Stimulated activated memory B cell treated with anti-CD40 and anti-IgM and Interleukin-4, amounts not matched to agents 10 μg/mL and 1 μg/mL and 100 μg/mL, for 72 hours (primary cell): ENCODE measurements at regions not wholly inside any gene's neighbourhood (a gene's known extent, or its start where the extent isn't known, plus 50 kb on each side); places are given as distances from the start of the nearest gene placed in this dataset.
"Not testable (repeated sequence)": the region's sequence is repeated elsewhere in the genome, so short reads cannot be mapped to it uniquely, and the experiment has no call there.

Experiments used
- ATAC-seq: fragments of 150-1000 bp; cut with Tn5 transposase; 2 replicates; pipeline ENCODE4 v1.10.0; 2021
- H3K27ac Mint-ChIP-seq: one replicate; pipeline ENCODE4 v1.8.0; 2022; ENCODE audit warnings: mild to moderate bottlenecking, mixed read lengths
- H3K27me3 Mint-ChIP-seq: one replicate; pipeline ENCODE4 v1.8.0; 2022; ENCODE audit warnings: mixed read lengths
- H3K36me3 Mint-ChIP-seq: one replicate; pipeline ENCODE4 v1.8.0; 2022; ENCODE audit warnings: mixed read lengths
- H3K4me1 Mint-ChIP-seq: one replicate; pipeline ENCODE4 v1.8.0; 2022; ENCODE audit warnings: mixed read lengths
- H3K4me3 Mint-ChIP-seq: one replicate; pipeline ENCODE4 v1.8.0; 2022; ENCODE audit warnings: mild to moderate bottlenecking, moderate library complexity, mixed read lengths
- H3K9me3 Mint-ChIP-seq: one replicate; pipeline ENCODE4 v1.8.0; 2022; ENCODE audit warnings: mixed read lengths

DNA sequence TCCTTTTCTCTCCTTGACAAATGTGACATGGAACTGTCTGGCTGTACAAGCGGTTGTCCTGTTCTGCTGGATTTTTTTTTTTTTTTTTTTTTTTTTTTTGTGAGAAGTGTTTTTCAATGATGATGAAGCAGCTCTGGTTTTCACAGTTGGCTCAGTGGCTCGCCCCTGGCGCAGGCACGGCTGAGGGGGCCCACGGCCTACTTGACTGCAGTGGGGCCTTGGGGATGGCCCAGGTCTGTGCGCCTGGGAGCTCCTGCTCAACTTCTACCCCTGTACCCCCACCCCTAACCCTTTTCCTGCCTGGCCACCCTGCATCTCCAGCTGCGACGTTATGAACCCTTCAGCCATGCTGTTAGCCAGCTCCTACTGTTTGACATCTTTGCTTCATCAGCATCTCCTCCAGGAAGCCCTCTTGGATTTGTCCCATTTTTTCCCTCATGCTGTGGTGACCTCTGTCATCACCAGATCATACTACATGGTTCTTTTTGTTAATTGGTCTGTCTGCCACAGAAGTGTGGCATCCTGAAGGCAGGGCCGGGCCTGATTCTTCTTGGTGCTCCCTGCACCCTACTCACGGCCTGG, 167.9 kb downstream of the INHBB start:
- H3K4me1 Mint-ChIP-seq: no peaks in the 10 kb centered on the region
- peaks cover 59% of the 10 kb centered on the region for H3K27me3 Mint-ChIP-seq

DNA sequence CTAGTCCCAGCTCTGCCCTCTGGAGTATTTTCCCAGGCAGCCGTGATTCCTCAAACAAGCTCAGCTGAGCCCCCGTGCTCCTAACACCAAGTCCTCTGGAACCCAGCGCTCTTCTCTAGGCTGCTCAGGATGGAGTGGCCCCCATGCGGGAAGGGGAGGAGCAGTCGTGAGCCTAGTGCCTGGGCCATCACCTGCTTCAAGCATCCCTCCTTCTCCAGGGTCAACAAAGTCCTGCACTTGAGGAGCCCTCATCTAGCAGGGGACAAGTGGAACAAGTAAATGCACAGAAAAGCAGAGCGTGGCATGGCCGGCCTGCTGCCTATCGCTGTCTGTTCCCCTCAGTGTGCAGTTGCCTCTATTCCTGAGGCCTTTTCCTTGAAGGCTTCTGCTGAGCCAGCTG, 168.6 kb downstream of the INHBB start:
- peaks cover 10% of the 10 kb centered on the region for H3K9me3 Mint-ChIP-seq
- peaks cover 60% of the 10 kb centered on the region for H3K27me3 Mint-ChIP-seq
- H3K36me3 Mint-ChIP-seq: no peaks in the 10 kb centered on the region
- H3K4me3 Mint-ChIP-seq: no peak overlapping the region
- no peak for ATAC-seq
- no peak overlapping the region for H3K27ac Mint-ChIP-seq
- H3K4me1 Mint-ChIP-seq: no peaks in the 10 kb centered on the region

More for the DNA sequence above, 167.9 kb downstream of the INHBB start:
- ATAC-seq: no peak
- H3K27ac Mint-ChIP-seq: no peak overlapping the region
- no peaks in the 10 kb centered on the region for H3K36me3 Mint-ChIP-seq
- peaks cover 10% of the 10 kb centered on the region for H3K9me3 Mint-ChIP-seq
- no peak overlapping the region for H3K4me3 Mint-ChIP-seq

DNA sequence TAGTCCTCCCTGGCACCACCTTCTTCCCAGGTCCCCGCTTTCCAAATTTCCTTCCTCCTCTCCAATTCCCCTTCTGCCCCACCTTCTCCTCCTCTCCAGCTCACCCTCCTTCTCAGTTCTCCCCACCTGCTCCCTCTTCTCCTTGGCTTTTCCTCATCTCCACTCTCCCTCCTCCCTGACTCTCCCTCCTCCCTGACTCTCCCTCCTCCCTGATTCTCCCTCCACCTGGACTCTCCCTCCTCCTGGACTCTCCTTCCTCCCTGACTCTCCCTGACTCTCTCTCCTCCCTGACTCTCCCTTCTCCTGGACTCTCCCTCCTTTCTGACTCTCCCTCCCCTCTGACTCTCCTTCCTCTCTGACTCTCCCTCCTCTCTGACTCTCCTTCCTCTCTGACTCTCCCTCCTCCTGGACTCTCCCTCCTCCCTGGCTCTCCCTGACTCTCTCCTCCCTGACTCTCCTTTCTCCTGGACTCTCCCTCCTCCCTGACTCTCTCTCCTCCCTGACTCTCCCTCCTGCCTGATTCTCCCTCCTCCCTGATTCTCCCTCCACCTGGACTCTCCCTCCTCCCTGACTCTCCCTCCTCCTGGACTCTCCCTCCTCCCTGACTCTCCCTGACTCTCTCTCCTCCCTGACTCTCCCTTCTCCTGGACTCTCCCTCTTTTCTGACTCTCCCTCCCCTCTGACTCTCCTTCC, 169.3 kb downstream of the INHBB start:
- not testable (repeated sequence) for H3K4me3 Mint-ChIP-seq

GRCh38 chr2:120515759-120516678, 170.1 kb downstream of the INHBB start:
- Mint-ChIP-seq H3K27me3 (peaks cover 58% of the 10 kb centered on the region), H3K36me3 (no peaks in the 10 kb centered on the region), H3K4me3 (no peak overlapping the region), H3K9me3 (peaks cover 10% of the 10 kb centered on the region), H3K27ac (no peak overlapping the region), H3K4me1 (no peaks in the 10 kb centered on the region)
- no peak for ATAC-seq

More for the DNA sequence above, 169.3 kb downstream of the INHBB start:
- not testable (repeated sequence) for H3K27ac Mint-ChIP-seq, H3K36me3 Mint-ChIP-seq, H3K9me3 Mint-ChIP-seq, H3K4me1 Mint-ChIP-seq, ATAC-seq
- H3K27me3 Mint-ChIP-seq: peaks cover 62% of the 10 kb centered on the region

- Mint-ChIP-seq H3K27ac (no peak overlapping the region), H3K4me1 (no peaks in the 10 kb centered on the region), H3K4me3 (no peak overlapping the region), H3K36me3 (no peaks in the 10 kb centered on the region), H3K27me3 (peaks cover 65% of the 10 kb centered on the region), H3K9me3 (peaks cover 10% of the 10 kb centered on the region)
- no peak for ATAC-seq
Measured at GRCh38 chr2:120516679-120517314, 170.9 kb downstream of the INHBB start.

GRCh38 chr2:120517751-120518469, 172.0 kb downstream of the INHBB start:
- H3K36me3 Mint-ChIP-seq: no peaks in the 10 kb centered on the region
- no peak overlapping the region for H3K4me3 Mint-ChIP-seq
- ATAC-seq: no peak
- no peaks in the 10 kb centered on the region for H3K4me1 Mint-ChIP-seq
- H3K9me3 Mint-ChIP-seq: peaks cover 10% of the 10 kb centered on the region
- peaks cover 76% of the 10 kb centered on the region for H3K27me3 Mint-ChIP-seq
- no peak overlapping the region for H3K27ac Mint-ChIP-seq

DNA sequence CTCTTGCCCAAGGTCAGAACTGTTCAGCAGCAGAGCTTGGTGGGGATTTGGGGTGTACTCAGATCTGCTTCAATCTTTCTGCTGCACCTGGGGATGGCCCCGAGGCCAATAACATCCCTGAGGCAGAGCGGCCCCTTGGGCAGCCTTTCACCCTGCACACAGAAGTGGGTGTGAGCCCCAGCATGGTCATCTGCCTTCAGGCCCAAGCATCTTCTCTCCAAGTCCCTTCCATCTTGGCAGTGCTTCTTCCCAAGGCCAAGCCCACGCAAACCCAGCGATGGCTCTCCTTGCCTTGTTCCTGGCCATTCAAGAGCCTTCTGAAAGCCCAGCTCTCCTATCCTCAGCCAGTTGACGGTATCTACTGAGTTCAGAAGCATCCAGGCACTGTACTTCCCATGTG, 172.9 kb downstream of the INHBB start:
- ATAC-seq: no peak
- peaks cover 85% of the 10 kb centered on the region for H3K27me3 Mint-ChIP-seq
- no peak overlapping the region for H3K27ac Mint-ChIP-seq
- H3K4me3 Mint-ChIP-seq: no peak overlapping the region
- no peaks in the 10 kb centered on the region for H3K4me1 Mint-ChIP-seq
- no peaks in the 10 kb centered on the region for H3K36me3 Mint-ChIP-seq
- peaks cover 10% of the 10 kb centered on the region for H3K9me3 Mint-ChIP-seq

- Mint-ChIP-seq H3K27ac (no peak overlapping the region), H3K27me3 (peaks cover 88% of the 10 kb centered on the region), H3K4me1 (no peaks in the 10 kb centered on the region), H3K36me3 (no peaks in the 10 kb centered on the region), H3K4me3 (no peak overlapping the region), H3K9me3 (peaks cover 10% of the 10 kb centered on the region)
- ATAC-seq: no peak
Measured at GRCh38 chr2:120519469-120519868, 173.5 kb downstream of the INHBB start.

DNA sequence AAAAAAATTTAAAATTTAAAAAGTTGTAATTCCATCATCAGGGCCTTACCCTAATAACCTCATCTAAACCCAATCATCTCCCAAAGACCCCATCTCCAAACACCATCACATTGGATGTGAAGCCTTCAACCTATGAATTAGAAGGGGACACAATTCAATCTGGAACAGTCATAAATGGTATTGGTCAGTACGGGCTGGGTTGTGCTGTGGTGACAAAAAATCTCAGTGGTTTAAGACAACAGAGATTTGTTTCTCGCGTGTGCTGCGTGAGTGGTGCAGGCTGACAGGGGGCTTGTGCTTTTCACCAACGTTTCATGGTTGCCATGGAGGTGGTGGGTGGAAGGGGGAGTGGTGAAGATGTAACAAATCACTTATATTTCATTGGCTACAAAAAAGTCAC, 174.5 kb downstream of the INHBB start:
- peaks cover 5% of the 10 kb centered on the region for H3K9me3 Mint-ChIP-seq
- H3K27ac Mint-ChIP-seq: no peak overlapping the region
- ATAC-seq: no peak
- H3K36me3 Mint-ChIP-seq: no peaks in the 10 kb centered on the region
- no peak overlapping the region for H3K4me3 Mint-ChIP-seq
- no peaks in the 10 kb centered on the region for H3K4me1 Mint-ChIP-seq
- H3K27me3 Mint-ChIP-seq: peaks cover 78% of the 10 kb centered on the region

DNA sequence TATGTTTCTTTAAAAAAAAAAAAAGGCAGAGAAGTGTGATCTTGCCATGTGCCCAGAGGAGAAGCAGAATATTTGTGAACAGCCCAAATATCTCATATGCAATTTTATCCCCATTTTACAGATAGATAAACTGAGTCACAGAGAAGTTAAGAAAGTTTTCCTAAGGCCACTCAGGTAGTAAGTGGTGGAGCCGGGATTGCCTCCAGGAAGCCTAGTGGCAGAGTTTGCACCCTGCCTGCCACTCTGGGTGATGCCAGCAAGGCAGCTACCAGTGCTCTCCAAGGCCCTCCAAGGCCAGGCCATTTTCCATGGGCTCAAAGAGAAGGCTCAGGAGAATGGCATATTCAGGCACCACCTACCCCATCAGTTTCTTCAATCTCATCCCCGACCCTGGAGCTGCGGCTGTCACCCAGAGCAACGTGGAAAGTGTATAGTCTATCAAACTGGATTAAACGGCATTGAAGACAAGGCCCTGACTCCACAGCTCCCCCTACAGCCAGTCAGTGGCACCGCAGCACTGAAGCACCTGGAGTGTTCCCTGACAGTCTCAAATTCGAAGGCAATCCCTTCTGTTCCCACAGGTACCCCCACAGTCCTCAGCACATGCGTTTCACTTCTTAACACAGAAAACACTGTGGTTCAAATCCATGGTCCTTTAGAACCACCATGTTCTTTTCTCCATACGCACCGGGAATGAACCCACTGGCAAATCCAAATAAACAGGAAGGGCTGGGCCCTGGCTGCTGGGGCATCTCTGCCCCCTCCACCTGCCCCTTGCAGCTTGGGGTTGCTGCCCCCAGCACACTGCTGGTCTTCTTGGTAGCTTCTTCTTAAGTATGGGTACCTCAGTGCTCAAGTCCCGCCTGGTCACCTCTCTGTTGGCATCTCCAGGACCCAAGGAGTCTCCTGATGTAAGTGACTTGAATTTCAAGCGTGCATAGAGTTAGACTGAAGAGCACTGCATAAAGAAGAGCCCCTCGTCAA, 175.3 kb downstream of the INHBB start:
- Mint-ChIP-seq H3K9me3 (no peaks in the 10 kb centered on the region), H3K27me3 (peaks cover 71% of the 10 kb centered on the region), H3K4me3 (no peak overlapping the region), H3K36me3 (no peaks in the 10 kb centered on the region), H3K27ac (no peak overlapping the region), H3K4me1 (no peaks in the 10 kb centered on the region)
- ATAC-seq: no peak

DNA sequence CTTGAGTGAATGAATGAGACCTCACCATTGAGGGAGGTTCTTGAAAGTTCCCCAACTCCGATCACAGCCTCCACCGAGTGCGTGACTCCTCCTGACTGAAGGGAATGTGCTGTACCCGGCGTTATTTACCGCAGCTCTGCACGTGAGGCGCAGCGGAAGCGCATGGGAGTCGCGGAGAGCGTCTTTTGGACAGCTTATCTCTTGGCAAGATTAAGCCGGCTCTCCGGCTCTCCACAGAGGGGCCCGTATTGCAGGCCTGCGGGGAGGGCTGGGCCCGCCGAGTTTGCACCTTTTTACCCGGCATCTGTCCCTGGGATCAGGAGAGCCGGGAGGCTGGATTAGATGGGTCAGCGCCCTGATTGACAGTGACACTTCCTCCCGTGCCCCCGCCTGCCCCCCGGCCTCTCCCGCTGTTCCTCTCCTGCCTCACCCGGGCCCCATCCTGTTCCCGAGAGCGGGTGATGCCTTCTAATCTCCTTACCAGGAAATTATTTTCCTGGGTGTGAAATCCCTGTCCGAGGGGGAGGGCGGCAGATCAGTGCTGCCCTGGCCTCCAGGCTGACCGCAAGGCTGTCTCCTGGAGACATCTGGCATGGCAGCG, 176.3 kb downstream of the INHBB start:
- Mint-ChIP-seq H3K27me3 (peaks cover 63% of the 10 kb centered on the region), H3K4me3 (no peak overlapping the region), H3K4me1 (no peaks in the 10 kb centered on the region), H3K36me3 (no peaks in the 10 kb centered on the region), H3K27ac (no peak overlapping the region), H3K9me3 (no peaks in the 10 kb centered on the region)
- ATAC-seq: no peak

DNA sequence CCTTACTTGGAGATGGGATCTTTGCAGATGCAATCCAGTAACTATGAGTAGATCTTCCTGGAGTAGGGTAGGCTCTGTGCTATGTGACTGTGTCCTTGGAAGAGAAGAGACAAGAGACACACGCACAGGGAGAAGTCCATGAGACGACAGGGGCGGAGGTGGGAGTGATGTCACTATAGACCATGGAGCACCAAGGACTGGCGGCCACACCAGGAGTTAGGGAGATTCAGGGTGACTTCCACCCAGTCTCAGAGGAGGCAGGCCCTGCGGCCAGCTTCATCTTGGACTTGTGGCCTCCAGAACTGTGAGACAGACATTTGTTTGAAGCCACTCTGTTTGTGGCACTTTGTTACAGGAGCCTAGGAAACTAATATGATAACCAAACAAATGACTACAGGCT, 177.8 kb downstream of the INHBB start:
- no peaks in the 10 kb centered on the region for H3K9me3 Mint-ChIP-seq
- no peak overlapping the region for H3K4me3 Mint-ChIP-seq
- no peaks in the 10 kb centered on the region for H3K36me3 Mint-ChIP-seq
- no peaks in the 10 kb centered on the region for H3K4me1 Mint-ChIP-seq
- H3K27me3 Mint-ChIP-seq: peaks cover 58% of the 10 kb centered on the region
- H3K27ac Mint-ChIP-seq: no peak overlapping the region
- ATAC-seq: no peak

DNA sequence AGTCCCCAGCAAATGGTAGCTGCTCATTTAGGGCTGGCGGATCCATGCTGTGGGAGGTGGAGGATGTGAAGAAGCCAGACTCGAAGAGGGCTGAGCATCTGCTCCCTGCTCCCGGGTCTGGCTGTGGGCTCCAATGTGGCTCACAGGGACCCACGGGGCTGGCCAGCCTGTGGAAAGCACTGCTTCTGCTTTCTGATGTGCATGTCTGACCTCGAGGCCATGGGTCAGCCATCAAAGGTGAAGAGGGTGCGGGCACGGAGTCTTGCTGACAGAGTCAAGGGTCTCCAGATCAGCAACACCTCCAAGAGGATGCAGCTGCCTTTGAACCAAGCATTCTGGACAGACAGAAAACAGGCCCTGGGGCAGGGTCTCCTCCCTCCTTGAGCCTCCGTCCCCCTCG, 178.2 kb downstream of the INHBB start:
- ATAC-seq: no peak
- Mint-ChIP-seq H3K4me1 (no peaks in the 10 kb centered on the region), H3K27ac (no peak overlapping the region), H3K4me3 (no peak overlapping the region), H3K36me3 (no peaks in the 10 kb centered on the region), H3K27me3 (peaks cover 54% of the 10 kb centered on the region), H3K9me3 (no peaks in the 10 kb centered on the region)
